Body of pancreas (tissue), 4 donors: ENCODE measurements at regions not wholly inside any gene's neighbourhood (a gene's known extent, or its start where the extent isn't known, plus 50 kb on each side); places are given as distances from the start of the nearest gene placed in this dataset.

Source experiments
- ATAC-seq: fragments of 150-250 bp; one replicate; pipeline ENCODE4 v1.9.1; 2016
- DNase-seq, 4 donors: peaks; one replicate each; pipeline ENCODE4 v3.0.0-alpha.2; 2019
- H3K27ac ChIP-seq, 4 donors: fragments of 200-600 bp; sonication (generic); 1 replicate in 3 of 4; 2 replicates in 1 of 4; pipeline versions ENCODE4 v1.5.1 to v1.6.1; 2016 to 2019; ENCODE audit warnings: mild to moderate bottlenecking in 1 of 4, mixed read lengths in 1 of 4, moderate library complexity in 1 of 4
- H3K27me3 ChIP-seq, 2 donors: fragments of 200-600 bp; sonication (generic); one replicate each; pipeline ENCODE4 v1.6.0; 2016; ENCODE audit warnings: mild to moderate bottlenecking in 1 of 2
- H3K36me3 ChIP-seq, 2 donors: fragments of 200-600 bp; sonication (generic); replicated peaks in 1 of 2; 2 replicates each; pipeline ENCODE4 v1.5.1; 2016; ENCODE audit warnings: low read depth in 2 of 2; ENCODE audit not compliant: insufficient read depth in 1 of 2
- H3K4me1 ChIP-seq: fragments of 200-600 bp; sonication (generic); one replicate; pipeline ENCODE4 v1.6.0; 2016
- H3K4me3 ChIP-seq, 2 donors: fragments of 200-600 bp; sonication (generic); 1 replicate in 1 of 2; 2 replicates in 1 of 2; pipeline ENCODE4 v1.5.1; 2016 to 2019
- H3K9me3 ChIP-seq, 3 donors: fragments of 200-600 bp; sonication (generic); 1 replicate in 2 of 3; 2 replicates in 1 of 3; pipeline ENCODE4 v1.5.1; 2016
- POLR2A ChIP-seq, 3 donors: fragments of 450-650 bp; IDR thresholded peaks; one replicate each; pipeline ENCODE4 v1.6.1; 2016; ENCODE audit warnings: antibody characterized with exemption in 3 of 3, mild to moderate bottlenecking in 2 of 3
- WGBS, 2 donors: methylation state at CpG; one replicate each; pipeline ENCODE4 v1.1.5; 2017; 5-methylcytosine and 5-hydroxymethylcytosine counted together
- intact Hi-C: fragments of 100-400 bp; cut with DNase I; formaldehyde crosslinking; loops from one replicate; pipeline ENCODE4 v1.15.1; 2023
- TF ChIP-seq, protein P1 (sequence below), 7 experiments: fragments of 450-650 bp in 4 of 7; fragments of 200-600 bp in 3 of 7; sonication (generic) in 3 of 7; IDR thresholded peaks; one replicate each; pipeline ENCODE4 v1.5.1; 2016 to 2019; ENCODE audit warnings: antibody characterized with exemption in 7 of 7

DNA sequence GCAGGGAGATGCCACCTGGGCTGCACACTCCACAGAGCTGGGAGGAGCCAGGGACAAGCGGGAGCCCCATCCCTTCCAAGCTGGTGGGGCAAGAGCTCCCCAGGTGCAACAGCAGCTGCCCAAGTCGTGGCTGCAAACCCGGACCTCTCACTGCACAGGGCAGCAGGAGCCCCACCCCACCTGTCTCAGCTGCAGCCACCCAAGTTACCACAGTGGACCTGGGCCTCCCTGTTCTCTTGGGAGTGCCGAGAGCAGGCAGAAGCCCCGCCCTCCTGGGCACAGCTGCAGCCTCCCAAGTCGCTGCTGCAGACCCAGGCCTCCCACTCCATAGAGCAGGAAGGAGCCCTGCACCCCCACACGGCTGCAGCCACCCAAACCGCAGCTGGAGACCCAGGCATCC lies 374.1 kb upstream of the ACO1 start:
- intact Hi-C loops = no loop called here
- 68 to 70% methylated on average over 5 to 8 of the region's 8 CpGs for WGBS, 2 donors
- H3K4me3 ChIP-seq = no peak overlapping the region
- H3K27me3 ChIP-seq = no peaks in the 10 kb centered on the region
- no peaks in the 10 kb centered on the region for H3K9me3 ChIP-seq
- no peaks in the 10 kb centered on the region for H3K36me3 ChIP-seq
- no peak for DNase-seq
- H3K27ac ChIP-seq = no peak overlapping the region
- ATAC-seq = no peak
- no peak for TF ChIP-seq POLR2A (IDR thresholded peaks at IDR 0.05)
- TF ChIP-seq, protein P1, sequence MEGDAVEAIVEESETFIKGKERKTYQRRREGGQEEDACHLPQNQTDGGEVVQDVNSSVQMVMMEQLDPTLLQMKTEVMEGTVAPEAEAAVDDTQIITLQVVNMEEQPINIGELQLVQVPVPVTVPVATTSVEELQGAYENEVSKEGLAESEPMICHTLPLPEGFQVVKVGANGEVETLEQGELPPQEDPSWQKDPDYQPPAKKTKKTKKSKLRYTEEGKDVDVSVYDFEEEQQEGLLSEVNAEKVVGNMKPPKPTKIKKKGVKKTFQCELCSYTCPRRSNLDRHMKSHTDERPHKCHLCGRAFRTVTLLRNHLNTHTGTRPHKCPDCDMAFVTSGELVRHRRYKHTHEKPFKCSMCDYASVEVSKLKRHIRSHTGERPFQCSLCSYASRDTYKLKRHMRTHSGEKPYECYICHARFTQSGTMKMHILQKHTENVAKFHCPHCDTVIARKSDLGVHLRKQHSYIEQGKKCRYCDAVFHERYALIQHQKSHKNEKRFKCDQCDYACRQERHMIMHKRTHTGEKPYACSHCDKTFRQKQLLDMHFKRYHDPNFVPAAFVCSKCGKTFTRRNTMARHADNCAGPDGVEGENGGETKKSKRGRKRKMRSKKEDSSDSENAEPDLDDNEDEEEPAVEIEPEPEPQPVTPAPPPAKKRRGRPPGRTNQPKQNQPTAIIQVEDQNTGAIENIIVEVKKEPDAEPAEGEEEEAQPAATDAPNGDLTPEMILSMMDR (IDR thresholded peaks at IDR 0.05) = no peak
- H3K4me1 ChIP-seq = no peaks in the 10 kb centered on the region

- Histone ChIP-seq H3K36me3 (no peaks in the 10 kb centered on the region), H3K4me1 (no peaks in the 10 kb centered on the region), H3K27me3 (no peaks in the 10 kb centered on the region), H3K4me3 (no peak overlapping the region), H3K27ac (no peak overlapping the region), H3K9me3 (no peaks in the 10 kb centered on the region)
- TF ChIP-seq, protein P1 (IDR thresholded peaks at IDR 0.05) = no peak
- no peak for TF ChIP-seq POLR2A (IDR thresholded peaks at IDR 0.05)
- DNase-seq = no peak
- WGBS, 2 donors = 61 to 85% methylated on average over 2 of the region's 2 CpGs
- no peak for ATAC-seq
- intact Hi-C loops = no loop called here
These were observed 373.4 kb upstream of the ACO1 start for GRCh38 chr9:32011049-32011448.

DNA sequence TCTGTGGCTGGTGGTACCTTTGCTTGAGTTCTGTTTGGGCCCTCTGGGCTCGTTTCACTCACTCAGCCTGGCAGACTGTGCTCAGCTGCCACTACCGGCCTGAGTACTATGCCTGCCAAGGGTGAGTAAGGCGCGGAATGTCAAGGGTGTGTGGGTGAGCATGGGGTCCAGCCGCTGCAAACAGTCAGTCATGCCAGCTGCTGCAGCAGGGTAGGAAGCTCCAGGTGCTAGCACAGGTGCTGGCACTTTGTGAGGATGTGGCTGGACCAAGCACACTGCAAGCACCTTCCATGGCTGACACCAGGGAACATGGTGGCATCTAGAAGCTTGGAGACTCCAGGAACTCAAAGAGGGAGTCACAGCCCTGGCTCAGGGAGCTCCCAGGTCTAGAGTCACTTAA lies 368.6 kb upstream of the ACO1 start:
- Histone ChIP-seq H3K9me3 (no peaks in the 10 kb centered on the region), H3K27ac (no peak overlapping the region), H3K4me3 (no peak overlapping the region), H3K27me3 (no peaks in the 10 kb centered on the region), H3K36me3 (no peaks in the 10 kb centered on the region), H3K4me1 (no peaks in the 10 kb centered on the region)
- intact Hi-C loops = no loop called here
- WGBS, 2 donors = 56 to 74% methylated on average over 2 to 5 of the region's 5 CpGs
- ATAC-seq = no peak
- TF ChIP-seq POLR2A (IDR thresholded peaks at IDR 0.05) = no peak
- TF ChIP-seq, protein P1 (IDR thresholded peaks at IDR 0.05) = no peak
- no peak for DNase-seq

GRCh38 chr9:32045513-32045912 lies 338.9 kb upstream of the ACO1 start:
- 55 to 59% methylated on average over 3 of the region's 3 CpGs for WGBS, 2 donors
- DNase-seq = no peak
- TF ChIP-seq, protein P1 (IDR thresholded peaks at IDR 0.05) = no peak
- TF ChIP-seq POLR2A (IDR thresholded peaks at IDR 0.05) = no peak
- Histone ChIP-seq H3K27ac (no peak overlapping the region), H3K9me3 (no peaks in the 10 kb centered on the region), H3K27me3 (no peaks in the 10 kb centered on the region), H3K4me3 (no peak overlapping the region), H3K36me3 (no peaks in the 10 kb centered on the region), H3K4me1 (no peaks in the 10 kb centered on the region)
- ATAC-seq = no peak
- intact Hi-C loops = no loop called here

GRCh38 chr9:32067261-32067660 lies 317.2 kb upstream of the ACO1 start:
- Histone ChIP-seq H3K27me3 (no peaks in the 10 kb centered on the region), H3K27ac (no peak overlapping the region), H3K9me3 (no peaks in the 10 kb centered on the region), H3K36me3 (no peaks in the 10 kb centered on the region), H3K4me3 (no peak overlapping the region), H3K4me1 (no peaks in the 10 kb centered on the region)
- DNase-seq (no peak), ATAC-seq (no peak)
- 59 to 80% methylated on average over 1 of the region's 1 CpG for WGBS, 2 donors
- TF ChIP-seq, protein P1 (IDR thresholded peaks at IDR 0.05) = no peak
- TF ChIP-seq POLR2A (IDR thresholded peaks at IDR 0.05) = no peak
- intact Hi-C loops = no loop called here
